Loucy (cell line): ENCODE measurements at regions not wholly inside any gene's neighbourhood (a gene's known extent, or its start where the extent isn't known, plus 50 kb on each side); places are given as distances from the start of the nearest gene placed in this dataset.
"Not testable (repeated sequence)": the region's sequence is repeated elsewhere in the genome, so short reads cannot be mapped to it uniquely, and the experiment has no call there.

Experiments used
- H2AFZ ChIP-seq: fragments of 200-600 bp; sonication (generic); 2 replicates; pipeline ENCODE4 v1.6.0; 2016; ENCODE audit warnings: antibody characterized with exemption, mild to moderate bottlenecking, low read length, moderate library complexity
- H3F3A ChIP-seq: fragments of 200-600 bp; 2 replicates; pipeline ENCODE4 v1.6.0; 2016; ENCODE audit warnings: antibody characterized with exemption, low read depth, mild to moderate bottlenecking
- H3K27me3 ChIP-seq: fragments of 200-600 bp; sonication (generic); 2 replicates; pipeline ENCODE4 v1.6.1; 2014; ENCODE audit warnings: low read length, mild to moderate bottlenecking; ENCODE audit not compliant: insufficient read depth, poor library complexity, severe bottlenecking
- H3K36me3 ChIP-seq: fragments of 200-600 bp; sonication (generic); 2 replicates; pipeline ENCODE4 v1.6.1; 2016; ENCODE audit warnings: low read length; ENCODE audit not compliant: insufficient read depth
- H3K4me1 ChIP-seq: fragments of 200-600 bp; sonication (generic); 2 replicates; pipeline ENCODE4 v1.5.1; 2014; ENCODE audit warnings: low read length, mild to moderate bottlenecking; ENCODE audit not compliant: insufficient read depth, poor library complexity, severe bottlenecking
- H3K4me2 ChIP-seq: fragments of 200-600 bp; sonication (generic); 2 replicates; pipeline ENCODE4 v1.6.0; 2014; ENCODE audit warnings: antibody characterized with exemption, low read length, low read depth, mild to moderate bottlenecking; ENCODE audit not compliant: poor library complexity, severe bottlenecking
- H3K4me3 ChIP-seq: fragments of 200-600 bp; sonication (generic); 2 replicates; pipeline ENCODE4 v1.5.1; 2014; ENCODE audit warnings: low read length, mild to moderate bottlenecking, mixed read lengths; ENCODE audit not compliant: poor library complexity, severe bottlenecking
- H3K79me2 ChIP-seq: fragments of 200-600 bp; sonication (generic); 2 replicates; pipeline ENCODE4 v1.6.1; 2014; ENCODE audit warnings: low read length; ENCODE audit not compliant: insufficient read depth
- H3K9ac ChIP-seq: fragments of 200-600 bp; sonication (generic); 2 replicates; pipeline ENCODE4 v1.6.0; 2014; ENCODE audit warnings: mild to moderate bottlenecking, low read depth, low read length, moderate library complexity; ENCODE audit not compliant: poor library complexity, severe bottlenecking
- H3K9me2 ChIP-seq: fragments of 200-600 bp; sonication (generic); replicated peaks from 2 replicates; pipeline ENCODE4 v1.6.1; 2016; ENCODE audit warnings: low read depth, low read length, mixed read lengths
- H3K9me3 ChIP-seq: fragments of 200-600 bp; sonication (generic); 2 replicates; pipeline ENCODE4 v1.6.1; 2014; ENCODE audit warnings: mild to moderate bottlenecking, antibody characterized with exemption, low read length, low read depth; ENCODE audit not compliant: insufficient read depth
- H4K20me1 ChIP-seq: fragments of 200-600 bp; sonication (generic); 2 replicates; pipeline ENCODE4 v1.6.0; 2014; ENCODE audit warnings: antibody characterized with exemption, low read length, mild to moderate bottlenecking; ENCODE audit not compliant: insufficient read depth, poor library complexity, severe bottlenecking
- TF ChIP-seq, protein P1 (sequence below): fragments of 200-600 bp; sonication (generic); conservative IDR thresholded peaks from 2 replicates; pipeline ENCODE4 v1.5.1; 2014; ENCODE audit warnings: mild to moderate bottlenecking, antibody characterized with exemption, low read length

- not testable (repeated sequence) for H3K4me1 ChIP-seq, H2AFZ ChIP-seq, H3K9me2 ChIP-seq, H3F3A ChIP-seq, H3K9me3 ChIP-seq, H3K4me2 ChIP-seq, H4K20me1 ChIP-seq, H3K4me3 ChIP-seq, H3K9ac ChIP-seq, H3K79me2 ChIP-seq, H3K27me3 ChIP-seq
- peaks cover 57% of the 10 kb centered on the region for H3K36me3 ChIP-seq
Observed at GRCh38 chr7:128596336-128597128, 75.6 kb upstream of the GARIN1A start.

DNA sequence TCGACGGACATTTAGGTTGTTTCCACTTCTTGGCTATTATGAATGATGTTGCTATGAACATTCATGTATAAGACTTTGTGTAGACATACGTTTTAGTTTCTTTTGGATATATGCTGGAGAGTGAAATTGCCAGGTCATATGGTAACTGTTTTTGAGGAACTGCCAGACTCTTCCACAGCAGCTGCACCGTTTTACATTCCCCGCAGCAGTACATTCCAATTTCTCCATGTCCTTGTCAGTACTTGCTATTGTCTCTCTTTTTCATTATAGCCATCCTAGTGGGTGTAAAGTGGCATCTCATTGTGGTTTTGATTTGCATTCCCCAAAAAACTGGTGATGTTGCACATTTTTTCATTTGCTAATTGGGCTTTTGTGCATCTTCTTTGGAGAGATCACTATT, 73.1 kb upstream of the GARIN1A start:
- H3K9me2 ChIP-seq, H3K4me1 ChIP-seq, H4K20me1 ChIP-seq, H3K9ac ChIP-seq, H2AFZ ChIP-seq, H3K27me3 ChIP-seq, H3K79me2 ChIP-seq, H3K4me2 ChIP-seq, H3K4me3 ChIP-seq, H3F3A ChIP-seq, H3K9me3 ChIP-seq: not testable (repeated sequence)
- peaks cover 38% of the 10 kb centered on the region for H3K36me3 ChIP-seq

GRCh38 chr7:128608678-128609421, 63.2 kb upstream of the GARIN1A start:
- not testable (repeated sequence) for H3K27me3 ChIP-seq, H3K4me1 ChIP-seq, H3K79me2 ChIP-seq, H3K9me3 ChIP-seq, H3K9me2 ChIP-seq, H4K20me1 ChIP-seq, H3F3A ChIP-seq, H3K36me3 ChIP-seq, H2AFZ ChIP-seq
- peak overlapping the region; percentile 70 for H3K4me2 ChIP-seq
- TF ChIP-seq, protein P1, sequence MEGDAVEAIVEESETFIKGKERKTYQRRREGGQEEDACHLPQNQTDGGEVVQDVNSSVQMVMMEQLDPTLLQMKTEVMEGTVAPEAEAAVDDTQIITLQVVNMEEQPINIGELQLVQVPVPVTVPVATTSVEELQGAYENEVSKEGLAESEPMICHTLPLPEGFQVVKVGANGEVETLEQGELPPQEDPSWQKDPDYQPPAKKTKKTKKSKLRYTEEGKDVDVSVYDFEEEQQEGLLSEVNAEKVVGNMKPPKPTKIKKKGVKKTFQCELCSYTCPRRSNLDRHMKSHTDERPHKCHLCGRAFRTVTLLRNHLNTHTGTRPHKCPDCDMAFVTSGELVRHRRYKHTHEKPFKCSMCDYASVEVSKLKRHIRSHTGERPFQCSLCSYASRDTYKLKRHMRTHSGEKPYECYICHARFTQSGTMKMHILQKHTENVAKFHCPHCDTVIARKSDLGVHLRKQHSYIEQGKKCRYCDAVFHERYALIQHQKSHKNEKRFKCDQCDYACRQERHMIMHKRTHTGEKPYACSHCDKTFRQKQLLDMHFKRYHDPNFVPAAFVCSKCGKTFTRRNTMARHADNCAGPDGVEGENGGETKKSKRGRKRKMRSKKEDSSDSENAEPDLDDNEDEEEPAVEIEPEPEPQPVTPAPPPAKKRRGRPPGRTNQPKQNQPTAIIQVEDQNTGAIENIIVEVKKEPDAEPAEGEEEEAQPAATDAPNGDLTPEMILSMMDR, result peak; percentile 51
- peak overlapping the region; percentile 49 for H3K4me3 ChIP-seq
- peak overlapping the region; percentile 53 for H3K9ac ChIP-seq

DNA sequence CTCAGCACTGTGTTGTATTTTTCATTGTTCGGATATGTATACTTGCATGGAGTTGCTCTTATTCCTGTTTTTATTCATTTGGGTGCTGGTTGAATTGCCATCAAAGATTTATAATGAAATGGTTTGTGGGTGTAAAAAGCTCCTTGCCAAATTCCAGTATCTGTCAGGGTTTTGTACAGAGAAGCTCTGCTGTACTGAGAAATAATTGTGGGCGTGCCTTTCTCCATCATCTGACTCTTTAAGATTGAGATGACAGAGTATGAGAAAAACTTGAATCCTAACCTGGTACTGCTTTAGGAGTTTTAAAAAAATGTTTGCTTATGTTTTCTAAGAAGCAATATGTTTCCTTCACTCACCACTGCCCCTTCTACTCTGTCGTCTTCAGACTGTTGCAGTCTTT, 58.7 kb upstream of the GARIN1A start:
- not testable (repeated sequence) for H3K4me1 ChIP-seq, H3K9ac ChIP-seq, H3K9me3 ChIP-seq, H3K4me3 ChIP-seq, H3F3A ChIP-seq, H3K9me2 ChIP-seq, H4K20me1 ChIP-seq, H3K79me2 ChIP-seq, H3K4me2 ChIP-seq, H3K27me3 ChIP-seq, H2AFZ ChIP-seq
- H3K36me3 ChIP-seq, result peaks cover 15% of the 10 kb centered on the region; the same call in 1 of the 2 replicates

DNA sequence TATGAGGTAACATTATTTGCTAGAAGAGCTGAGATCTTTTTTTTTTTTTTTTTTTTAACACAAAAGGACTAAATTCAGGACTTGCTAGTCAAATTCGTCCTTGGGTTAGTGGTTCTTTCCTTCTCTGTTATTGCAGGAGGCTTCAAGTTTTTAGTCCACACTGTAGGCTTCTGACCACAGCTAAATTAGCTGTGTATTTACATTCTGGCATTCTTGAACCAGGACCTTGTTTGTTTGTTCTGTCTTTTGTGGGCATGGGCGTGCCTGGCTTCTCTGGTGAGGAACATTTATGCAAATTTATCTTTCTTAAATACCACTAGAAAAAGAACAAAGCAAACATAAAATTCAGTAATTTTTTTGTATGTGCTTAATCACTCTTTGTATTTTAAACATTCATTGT, 57.3 kb upstream of the GARIN1A start:
- not testable (repeated sequence) for H2AFZ ChIP-seq, H3K9me2 ChIP-seq, H3K4me1 ChIP-seq, H3K27me3 ChIP-seq, H3K79me2 ChIP-seq, H3K4me2 ChIP-seq, H3K4me3 ChIP-seq, H3F3A ChIP-seq, H3K9me3 ChIP-seq, H3K9ac ChIP-seq, H4K20me1 ChIP-seq
- peaks cover 29% of the 10 kb centered on the region; the same call in 1 of the 2 replicates for H3K36me3 ChIP-seq

DNA sequence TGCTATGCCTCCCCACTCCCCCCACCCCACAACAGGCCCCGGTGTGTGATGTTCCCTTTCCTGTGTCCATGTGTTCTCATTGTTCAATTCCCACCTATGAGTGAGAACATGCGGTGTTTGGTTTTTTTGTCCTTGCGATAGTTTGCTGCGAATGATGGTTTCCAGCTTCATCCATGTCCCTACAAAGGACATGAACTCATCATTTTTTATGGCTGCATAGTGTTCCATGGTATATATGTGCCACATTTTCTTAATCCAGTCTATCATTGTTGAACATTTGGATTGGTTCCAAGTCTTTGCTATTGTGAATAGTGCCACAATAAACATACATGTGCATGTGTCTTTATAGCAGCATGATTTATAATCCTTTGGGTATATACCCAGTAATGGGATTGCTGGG, 55.3 kb upstream of the GARIN1A start:
- not testable (repeated sequence) for H3K9ac ChIP-seq, H2AFZ ChIP-seq, H3F3A ChIP-seq, H3K4me2 ChIP-seq, H3K79me2 ChIP-seq, H3K4me1 ChIP-seq, H3K9me2 ChIP-seq, H3K9me3 ChIP-seq, H4K20me1 ChIP-seq, H3K4me3 ChIP-seq, H3K27me3 ChIP-seq
- H3K36me3 ChIP-seq, result peaks cover 34% of the 10 kb centered on the region; the same call in 1 of the 2 replicates
